AG04449 (cell line): ENCODE measurements at regions not wholly inside any gene's neighbourhood (a gene's known extent, or its start where the extent isn't known, plus 50 kb on each side); places are given as distances from the start of the nearest gene placed in this dataset.

ENCODE experiments used
- CTCF ChIA-PET: fragments of 350-600 bp; formaldehyde crosslinking; extraction: SDS; loops from one replicate; lab custom pipeline; 2021; ENCODE audit warnings: antibody characterized with exemption; lab: Yijun Ruan, JAX
- POLR2A ChIA-PET: fragments of 400-600, 350-600 bp; formaldehyde crosslinking; extraction: SDS; loops from one replicate; lab custom pipeline; 2020; ENCODE audit warnings: antibody characterized with exemption, inconsistent platforms; lab: Yijun Ruan, JAX
- DNase-seq: peaks from one replicate; pipeline ENCODE4 v3.0.0-alpha.2; 2010; ENCODE audit warnings: low read depth, low spot score
- H3K4me3 ChIP-seq: 2 replicates; pipeline ENCODE4 v1.5.1; 2011; ENCODE audit warnings: low read depth, mild to moderate bottlenecking, control low read depth, low read length
- TF ChIP-seq, protein P1 (sequence below): IDR thresholded peaks from one replicate; pipeline ENCODE4 v1.5.1; 2011; ENCODE audit warnings: mild to moderate bottlenecking, moderate library complexity, low read length, control low read depth, inconsistent platforms; ENCODE audit not compliant: insufficient read depth; ENCODE audit errors: missing control alignments

- ChIA-PET POLR2A (no interaction called here), CTCF (no interaction called here)
- no peak for DNase-seq
Observed at GRCh38 chr9:78654324-78654723, 357.4 kb downstream of the PSAT1 start.

GRCh38 chr9:78663369-78663768, 366.4 kb downstream of the PSAT1 start:
- TF ChIP-seq, protein P1, sequence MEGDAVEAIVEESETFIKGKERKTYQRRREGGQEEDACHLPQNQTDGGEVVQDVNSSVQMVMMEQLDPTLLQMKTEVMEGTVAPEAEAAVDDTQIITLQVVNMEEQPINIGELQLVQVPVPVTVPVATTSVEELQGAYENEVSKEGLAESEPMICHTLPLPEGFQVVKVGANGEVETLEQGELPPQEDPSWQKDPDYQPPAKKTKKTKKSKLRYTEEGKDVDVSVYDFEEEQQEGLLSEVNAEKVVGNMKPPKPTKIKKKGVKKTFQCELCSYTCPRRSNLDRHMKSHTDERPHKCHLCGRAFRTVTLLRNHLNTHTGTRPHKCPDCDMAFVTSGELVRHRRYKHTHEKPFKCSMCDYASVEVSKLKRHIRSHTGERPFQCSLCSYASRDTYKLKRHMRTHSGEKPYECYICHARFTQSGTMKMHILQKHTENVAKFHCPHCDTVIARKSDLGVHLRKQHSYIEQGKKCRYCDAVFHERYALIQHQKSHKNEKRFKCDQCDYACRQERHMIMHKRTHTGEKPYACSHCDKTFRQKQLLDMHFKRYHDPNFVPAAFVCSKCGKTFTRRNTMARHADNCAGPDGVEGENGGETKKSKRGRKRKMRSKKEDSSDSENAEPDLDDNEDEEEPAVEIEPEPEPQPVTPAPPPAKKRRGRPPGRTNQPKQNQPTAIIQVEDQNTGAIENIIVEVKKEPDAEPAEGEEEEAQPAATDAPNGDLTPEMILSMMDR = no peak
- no peak for DNase-seq
- H3K4me3 ChIP-seq = no peak overlapping the region
- CTCF ChIA-PET = interaction anchor here (0.7 kb wide), 1 partner anchor 14 kb away, joined by 3 read pairs; no protein-coding TSS in a partner anchor
- POLR2A ChIA-PET = no interaction called here

More at GRCh38 chr9:78654324-78654723, 357.4 kb downstream of the PSAT1 start:
- no peak overlapping the region for H3K4me3 ChIP-seq
- TF ChIP-seq, protein P1 = no peak

DNA sequence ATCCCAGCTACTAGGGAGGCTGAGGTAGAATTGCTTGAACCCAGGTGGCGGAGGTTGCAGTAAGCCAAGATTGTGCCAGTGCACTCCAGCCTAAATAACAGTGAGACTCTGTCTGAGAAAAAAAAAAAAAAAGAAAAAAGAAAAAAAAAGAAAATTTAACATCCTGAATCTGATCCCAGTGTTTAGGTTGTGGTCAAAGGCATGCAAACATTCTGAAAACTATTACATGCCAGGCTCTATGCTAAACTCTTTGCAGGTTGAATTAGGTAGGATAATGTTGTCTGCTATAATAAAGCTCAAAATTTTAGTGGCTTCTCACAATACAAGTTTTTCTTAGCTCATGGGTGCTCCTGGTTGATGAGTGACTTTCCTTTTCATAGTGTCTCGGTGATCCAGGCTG, 367.4 kb downstream of the PSAT1 start:
- ChIA-PET CTCF (interaction anchor here (1.3 kb wide), 1 partner anchor 10 kb away, joined by 5 read pairs; no protein-coding TSS in a partner anchor), POLR2A (no interaction called here)

DNA sequence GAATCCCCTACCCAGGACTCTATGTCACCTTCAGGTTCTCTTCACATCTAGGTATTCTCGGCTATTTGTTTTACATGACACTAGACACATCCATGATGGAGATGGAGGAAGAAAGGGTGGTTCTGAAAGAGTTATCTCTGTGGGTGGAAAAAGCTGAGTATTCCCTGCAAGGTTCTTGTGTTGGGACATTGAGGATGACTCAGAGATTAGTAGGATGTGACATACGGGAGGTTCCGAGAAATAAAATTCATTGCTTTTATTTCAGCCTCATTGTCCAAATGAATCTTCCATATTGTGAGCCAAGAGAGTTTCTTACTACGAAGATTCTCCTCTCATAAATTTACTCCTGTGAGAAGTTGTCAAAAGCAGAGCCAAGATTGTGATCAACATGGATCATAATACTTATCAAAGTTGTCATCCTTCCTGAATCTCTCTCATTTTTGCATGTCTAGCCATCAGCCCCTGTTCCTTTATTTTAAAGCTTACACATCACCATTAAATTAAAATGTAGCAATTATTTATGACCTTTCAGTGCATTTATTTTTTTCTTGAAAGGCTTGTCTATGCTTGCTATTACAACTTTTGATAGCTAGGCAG, 370.0 kb downstream of the PSAT1 start:
- CTCF ChIA-PET = interaction anchor here (1.4 to 1.7 kb wide), 2 partner anchors 10 to 121 kb away, joined by 3 to 5 read pairs; no protein-coding TSS in a partner anchor
- POLR2A ChIA-PET = no interaction called here
- no peak overlapping the region for H3K4me3 ChIP-seq
- TF ChIP-seq, protein P1 = no peak
- no peak for DNase-seq

More for the DNA sequence above, 367.4 kb downstream of the PSAT1 start:
- TF ChIP-seq, protein P1 = no peak
- DNase-seq = no peak
- no peak overlapping the region for H3K4me3 ChIP-seq

- no peak overlapping the region for H3K4me3 ChIP-seq
- POLR2A ChIA-PET = no interaction called here
- no peak for DNase-seq
- CTCF ChIA-PET = interaction anchor here (2.0 kb wide), 1 partner anchor 229 kb away, joined by 6 read pairs; no protein-coding TSS in a partner anchor
- TF ChIP-seq, protein P1 = no peak
Observed at GRCh38 chr9:78668148-78668832, 371.4 kb downstream of the PSAT1 start.

- H3K4me3 ChIP-seq = no peak overlapping the region
- ChIA-PET POLR2A (no interaction called here), CTCF (interaction anchor here (2.0 kb wide), 1 partner anchor 230 kb away, joined by 6 read pairs; no protein-coding TSS in a partner anchor)
- TF ChIP-seq, protein P1 = no peak
- DNase-seq = no peak
Observed at GRCh38 chr9:78669591-78669990, 372.7 kb downstream of the PSAT1 start.
